ENCODE measurements at regions not wholly inside any gene's neighbourhood (a gene's known extent, or its start where the extent isn't known, plus 50 kb on each side); places are given as distances from the start of the nearest gene placed in this dataset.

DNA sequence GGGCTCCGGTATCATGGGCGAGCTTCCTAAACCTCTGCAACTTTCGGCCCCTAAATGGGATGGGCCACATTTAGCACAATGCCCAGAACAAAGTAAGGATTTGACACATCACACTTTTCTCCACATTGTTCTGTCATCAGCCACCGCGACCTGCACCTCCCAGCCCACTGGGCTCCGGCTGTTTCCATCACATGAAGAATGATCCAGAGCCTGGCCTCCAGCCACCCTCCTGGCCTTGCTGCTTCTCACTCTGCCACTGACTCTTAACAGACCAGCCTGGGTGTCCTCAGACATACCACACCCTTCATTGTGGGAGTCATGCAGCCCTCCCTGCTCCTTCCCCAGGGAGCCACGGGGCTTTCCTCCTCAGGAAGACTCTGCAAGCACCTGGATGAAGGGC, 113.7 kb downstream of the IGLL1 start:
- H2BK20ac ChIP-seq (ENCODE audit: low read depth, low read length), result no peak overlapping the region
- H2AK9ac ChIP-seq (replicated peaks; ENCODE audit: low read depth, low read length, poor library complexity), result no peak overlapping the region
- H2BK15ac ChIP-seq (ENCODE audit: low read depth, low read length), result no peak overlapping the region
- ChIA-PET POLR2A (ENCODE audit: unreplicated experiment) (no interaction called here), CTCF (no interaction called here)
- no peak for ATAC-seq (ENCODE audit: low read depth)
- no CpG with 5 or more reads among the region's 7 CpGs for WGBS, 2 experiments (ENCODE audit: extremely low coverage in 2 of 2, insufficient read length in 1 of 2)
- H3K18ac ChIP-seq (ENCODE audit: low read depth, low read length), result no peak overlapping the region
- DNase-seq, result no peak
- no peak overlapping the region for H4K5ac ChIP-seq (ENCODE audit: low read depth, low read length)
- in situ Hi-C loops (cut with MboI; ENCODE audit: low sequenced_read_pairs), result no loop called here
- H3K14ac ChIP-seq (replicated peaks; ENCODE audit: low read depth, low read length), result no peak overlapping the region
- H3K9me1 ChIP-seq (ENCODE audit: insufficient read depth, low read length), result no peaks in the 10 kb centered on the region
- no peak overlapping the region for H4K91ac ChIP-seq (ENCODE audit: insufficient read depth, low read depth, low read length)
- H4K20me1 ChIP-seq (ENCODE audit: insufficient read depth, low read length), result no peaks in the 10 kb centered on the region
- H4K8ac ChIP-seq (ENCODE audit: low read depth in 2 of 2, low read length in 2 of 2), result no peak overlapping the region
- BruUV-seq (replicated peaks), result no TSS peak
- H3K9me3 ChIP-seq (ENCODE audit: control insufficient read depth, insufficient read depth, low read length), result no peaks in the 10 kb centered on the region
- no peak overlapping the region for H3K4me3 ChIP-seq (ENCODE audit: insufficient read depth, low read depth, low read length)
- dilution Hi-C loops (cut with HindIII; ENCODE audit: low sequenced_read_pairs, unreplicated experiment), result no loop called here
- intact Hi-C loops (cut with micrococcal nuclease), result no loop called here
- H2BK5ac ChIP-seq (ENCODE audit: low read depth, low read length, poor library complexity, severe bottlenecking), result no peak overlapping the region
- TF ChIP-seq RFX5 (IDR thresholded peaks at IDR 0.05; ENCODE audit: low read depth, low read length) (no peak), SMC3 (IDR thresholded peaks at IDR 0.05; ENCODE audit: low read depth, low read length) (no peak), POLR2A (IDR thresholded peaks at IDR 0.05; ENCODE audit: low read depth, low read length) (no peak), NFE2L2 (IDR thresholded peaks at IDR 0.05; ENCODE audit: low read depth, low read length) (no peak), RAD21 (IDR thresholded peaks at IDR 0.05; ENCODE audit: low read length) (no peak), MAZ (IDR thresholded peaks at IDR 0.05; ENCODE audit: borderline replicate concordance, low read depth, low read length) (no peak), FOS (IDR thresholded peaks at IDR 0.05; ENCODE audit: low read depth, low read length) (no peak), MAFK (IDR thresholded peaks at IDR 0.05; ENCODE audit: low read depth, low read length) (no peak), CEBPB (IDR thresholded peaks at IDR 0.05; ENCODE audit: low read depth, low read length) (no peak), CHD1 (IDR thresholded peaks at IDR 0.05; ENCODE audit: low read depth, low read length) (no peak), RCOR1 (IDR thresholded peaks at IDR 0.05; ENCODE audit: insufficient replicate concordance, low read length) (no peak)
- TF ChIP-seq, protein P1, sequence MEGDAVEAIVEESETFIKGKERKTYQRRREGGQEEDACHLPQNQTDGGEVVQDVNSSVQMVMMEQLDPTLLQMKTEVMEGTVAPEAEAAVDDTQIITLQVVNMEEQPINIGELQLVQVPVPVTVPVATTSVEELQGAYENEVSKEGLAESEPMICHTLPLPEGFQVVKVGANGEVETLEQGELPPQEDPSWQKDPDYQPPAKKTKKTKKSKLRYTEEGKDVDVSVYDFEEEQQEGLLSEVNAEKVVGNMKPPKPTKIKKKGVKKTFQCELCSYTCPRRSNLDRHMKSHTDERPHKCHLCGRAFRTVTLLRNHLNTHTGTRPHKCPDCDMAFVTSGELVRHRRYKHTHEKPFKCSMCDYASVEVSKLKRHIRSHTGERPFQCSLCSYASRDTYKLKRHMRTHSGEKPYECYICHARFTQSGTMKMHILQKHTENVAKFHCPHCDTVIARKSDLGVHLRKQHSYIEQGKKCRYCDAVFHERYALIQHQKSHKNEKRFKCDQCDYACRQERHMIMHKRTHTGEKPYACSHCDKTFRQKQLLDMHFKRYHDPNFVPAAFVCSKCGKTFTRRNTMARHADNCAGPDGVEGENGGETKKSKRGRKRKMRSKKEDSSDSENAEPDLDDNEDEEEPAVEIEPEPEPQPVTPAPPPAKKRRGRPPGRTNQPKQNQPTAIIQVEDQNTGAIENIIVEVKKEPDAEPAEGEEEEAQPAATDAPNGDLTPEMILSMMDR (conservative IDR thresholded peaks at IDR 0.05; ENCODE audit: low read depth, low read length), result no peak
- TF ChIP-seq, protein P2, sequence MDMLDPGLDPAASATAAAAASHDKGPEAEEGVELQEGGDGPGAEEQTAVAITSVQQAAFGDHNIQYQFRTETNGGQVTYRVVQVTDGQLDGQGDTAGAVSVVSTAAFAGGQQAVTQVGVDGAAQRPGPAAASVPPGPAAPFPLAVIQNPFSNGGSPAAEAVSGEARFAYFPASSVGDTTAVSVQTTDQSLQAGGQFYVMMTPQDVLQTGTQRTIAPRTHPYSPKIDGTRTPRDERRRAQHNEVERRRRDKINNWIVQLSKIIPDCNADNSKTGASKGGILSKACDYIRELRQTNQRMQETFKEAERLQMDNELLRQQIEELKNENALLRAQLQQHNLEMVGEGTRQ (IDR thresholded peaks at IDR 0.05; ENCODE audit: low read depth, low read length), result no peak
- TF ChIP-seq, protein P3, sequence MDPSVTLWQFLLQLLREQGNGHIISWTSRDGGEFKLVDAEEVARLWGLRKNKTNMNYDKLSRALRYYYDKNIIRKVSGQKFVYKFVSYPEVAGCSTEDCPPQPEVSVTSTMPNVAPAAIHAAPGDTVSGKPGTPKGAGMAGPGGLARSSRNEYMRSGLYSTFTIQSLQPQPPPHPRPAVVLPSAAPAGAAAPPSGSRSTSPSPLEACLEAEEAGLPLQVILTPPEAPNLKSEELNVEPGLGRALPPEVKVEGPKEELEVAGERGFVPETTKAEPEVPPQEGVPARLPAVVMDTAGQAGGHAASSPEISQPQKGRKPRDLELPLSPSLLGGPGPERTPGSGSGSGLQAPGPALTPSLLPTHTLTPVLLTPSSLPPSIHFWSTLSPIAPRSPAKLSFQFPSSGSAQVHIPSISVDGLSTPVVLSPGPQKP (IDR thresholded peaks at IDR 0.05; ENCODE audit: borderline replicate concordance, low read depth, low read length), result no peak
- no peak overlapping the region for H2AK5ac ChIP-seq (ENCODE audit: low read depth, low read length)
- no peaks in the 10 kb centered on the region for H3K4me1 ChIP-seq (ENCODE audit: control insufficient read depth, insufficient read depth, low read length)
- no peak overlapping the region for H3K23ac ChIP-seq (ENCODE audit: low read depth, low read length)
- H3K4me2 ChIP-seq (ENCODE audit: low read depth, low read length), result no peak overlapping the region
- no peak overlapping the region for H3K56ac ChIP-seq (ENCODE audit: extremely low read depth, insufficient read depth, low read length)
- H3K36me3 ChIP-seq (ENCODE audit: control insufficient read depth, insufficient read depth, low read length), result no peaks in the 10 kb centered on the region
- no peak overlapping the region for H2AFZ ChIP-seq (replicated peaks; ENCODE audit: low read length, poor library complexity)
- no peaks in the 10 kb centered on the region for H3K79me1 ChIP-seq (ENCODE audit: low read depth in 1 of 2, low read length in 2 of 2)
- no peak overlapping the region for H3K27ac ChIP-seq (ENCODE audit: insufficient read depth, low read length)
- peaks cover 5% of the 10 kb centered on the region for H3K27me3 ChIP-seq (ENCODE audit: control insufficient read depth, insufficient read depth, low read length)
- no peak overlapping the region for H3K4ac ChIP-seq (ENCODE audit: low read depth, low read length)
- no peak overlapping the region for H3K9ac ChIP-seq (ENCODE audit: low read depth, low read length)
- no peak overlapping the region for H2BK120ac ChIP-seq (ENCODE audit: low read depth, low read length)

Data from IMR-90 (cell line).